ENCODE measurements at regions not wholly inside any gene's neighbourhood (a gene's known extent, or its start where the extent isn't known, plus 50 kb on each side); places are given as distances from the start of the nearest gene placed in this dataset.

GRCh38 chr6:120056085-120056484, 706.5 kb upstream of the MAN1A1 start:
- peak; percentile 22 to 59 (median 46) for TF ChIP-seq CTCF (optimal IDR thresholded peaks at IDR 0.05 in 1 of 3, IDR thresholded peaks at IDR 0.05 in 1 of 3, conservative IDR thresholded peaks at IDR 0.05 in 1 of 3; ENCODE audit: extremely low read depth in 1 of 3, insufficient read depth in 2 of 3, low read length in 3 of 3)
- TF ChIP-seq EZH2 (IDR thresholded peaks at IDR 0.05; ENCODE audit: low read length) = no peak

Data from keratinocyte (primary cell).